PC-3 (cell line): ENCODE measurements at regions not wholly inside any gene's neighbourhood (a gene's known extent, or its start where the extent isn't known, plus 50 kb on each side); places are given as distances from the start of the nearest gene placed in this dataset.
A peak's percentile ranks its signal among the peaks of the same experiment; 100 is the strongest.

ENCODE experiments used
- ATAC-seq: fragments of 200-7000 bp; cut with Tn5 transposase; 2 replicates; pipeline ENCODE4 v1.9.1; 2020; ENCODE audit warnings: mild to moderate bottlenecking, moderate library complexity
- BruUV-seq: library from RNA; stranded (reverse); fragments of 400-500 nt; replicated peaks from 2 replicates; lab custom pipeline; 2021; lab: Mats Ljungman, UMichigan
- CTCF ChIA-PET: fragments of 300-600 bp; sonication (Branson Sonifier 250); formaldehyde crosslinking; loops from one replicate; lab custom pipeline; 2022; ENCODE audit warnings: antibody characterized with exemption; lab: Charles Lee
- POLR2A ChIA-PET: fragments of 300-600 bp; sonication (Branson Sonifier 250); formaldehyde crosslinking; loops from one replicate; lab custom pipeline; 2022; ENCODE audit warnings: antibody characterized with exemption; ENCODE audit not compliant: unreplicated experiment; lab: Charles Lee
- DNase-seq: peaks from one replicate; pipeline ENCODE4 v3.0.0-alpha.2; 2015
- H2AFZ ChIP-seq: fragments of 300-600 bp; sonication (generic); 2 replicates; pipeline ENCODE4 v1.6.0; 2016; ENCODE audit warnings: antibody characterized with exemption, low read length
- H3F3A ChIP-seq: fragments of 300-600 bp; sonication (generic); one replicate; pipeline ENCODE4 v1.6.0; 2017; ENCODE audit warnings: antibody characterized with exemption, low read length, control low read depth, mild to moderate bottlenecking; ENCODE audit not compliant: unreplicated experiment
- H3K27ac ChIP-seq: fragments of 300-600 bp; sonication (generic); 2 replicates; pipeline ENCODE4 v1.5.1; 2016; ENCODE audit warnings: mild to moderate bottlenecking, low read length
- H3K27me3 ChIP-seq: fragments of 300-600 bp; sonication (generic); 2 replicates; pipeline ENCODE4 v1.6.1; 2016; ENCODE audit warnings: low read length, mixed read lengths
- H3K36me3 ChIP-seq: fragments of 300-600 bp; sonication (generic); 2 replicates; pipeline ENCODE4 v1.6.1; 2016; ENCODE audit warnings: low read depth, mixed run types, low read length, mixed read lengths
- H3K4me1 ChIP-seq: fragments of 300-600 bp; sonication (generic); 2 replicates; pipeline ENCODE4 v1.5.1; 2016; ENCODE audit warnings: low read length; ENCODE audit not compliant: insufficient read depth
- H3K4me2 ChIP-seq: fragments of 300-600 bp; sonication (generic); 2 replicates; pipeline ENCODE4 v1.6.0; 2016; ENCODE audit warnings: low read length
- H3K4me3 ChIP-seq: fragments of 300-600 bp; sonication (generic); 2 replicates; pipeline ENCODE4 v1.5.1; 2016; ENCODE audit warnings: mild to moderate bottlenecking, low read length, mixed read lengths
- H3K79me2 ChIP-seq: fragments of 300-600 bp; sonication (generic); 2 replicates; pipeline ENCODE4 v1.6.1; 2017; ENCODE audit warnings: low read length, mixed read lengths
- H3K9ac ChIP-seq: fragments of 300-600 bp; sonication (generic); 2 replicates; pipeline ENCODE4 v1.6.0; 2016; ENCODE audit warnings: mild to moderate bottlenecking, low read length
- H3K9me2 ChIP-seq: fragments of 300-600 bp; sonication (generic); replicated peaks from 2 replicates; pipeline ENCODE4 v1.6.1; 2016; ENCODE audit warnings: mixed run types, low read length, mixed read lengths
- H3K9me3 ChIP-seq: fragments of 300-600 bp; sonication (generic); 2 replicates; pipeline ENCODE4 v1.6.1; 2016; ENCODE audit warnings: low read length, mixed read lengths
- H4K20me1 ChIP-seq: fragments of 300-600 bp; sonication (generic); 2 replicates; pipeline ENCODE4 v1.6.1; 2016; ENCODE audit warnings: low read length, mixed read lengths
- EZH2 ChIP-seq: fragments of 300-600 bp; sonication (generic); IDR thresholded peaks from one replicate; pipeline ENCODE4 v1.6.1; 2017; ENCODE audit warnings: antibody characterized with exemption, mild to moderate bottlenecking, low read length; ENCODE audit not compliant: unreplicated experiment
- EZH2phosphoT487 ChIP-seq: fragments of 300-600 bp; sonication (generic); IDR thresholded peaks from 2 replicates; pipeline ENCODE4 v1.6.1; 2018; ENCODE audit warnings: mild to moderate bottlenecking, antibody characterized with exemption, low read length, borderline replicate concordance
- intact Hi-C: fragments of 100-400 bp; cut with micrococcal nuclease; formaldehyde crosslinking; loops from 2 replicates; pipeline ENCODE4 v1.9.0; 2023
- TF ChIP-seq, protein P1 (sequence below): fragments of 300-600 bp; sonication (generic); conservative IDR thresholded peaks from 2 replicates; pipeline ENCODE4 v1.5.1; 2017; ENCODE audit warnings: antibody characterized with exemption, low read depth, mild to moderate bottlenecking, low read length

- CTCF ChIA-PET, result no interaction called here
- BruUV-seq, result no TSS peak
- intact Hi-C loops, result no loop called here
Observed at GRCh38 chr5:105593011-105593760, 2030.6 kb upstream of the NUDT12 start.

DNA sequence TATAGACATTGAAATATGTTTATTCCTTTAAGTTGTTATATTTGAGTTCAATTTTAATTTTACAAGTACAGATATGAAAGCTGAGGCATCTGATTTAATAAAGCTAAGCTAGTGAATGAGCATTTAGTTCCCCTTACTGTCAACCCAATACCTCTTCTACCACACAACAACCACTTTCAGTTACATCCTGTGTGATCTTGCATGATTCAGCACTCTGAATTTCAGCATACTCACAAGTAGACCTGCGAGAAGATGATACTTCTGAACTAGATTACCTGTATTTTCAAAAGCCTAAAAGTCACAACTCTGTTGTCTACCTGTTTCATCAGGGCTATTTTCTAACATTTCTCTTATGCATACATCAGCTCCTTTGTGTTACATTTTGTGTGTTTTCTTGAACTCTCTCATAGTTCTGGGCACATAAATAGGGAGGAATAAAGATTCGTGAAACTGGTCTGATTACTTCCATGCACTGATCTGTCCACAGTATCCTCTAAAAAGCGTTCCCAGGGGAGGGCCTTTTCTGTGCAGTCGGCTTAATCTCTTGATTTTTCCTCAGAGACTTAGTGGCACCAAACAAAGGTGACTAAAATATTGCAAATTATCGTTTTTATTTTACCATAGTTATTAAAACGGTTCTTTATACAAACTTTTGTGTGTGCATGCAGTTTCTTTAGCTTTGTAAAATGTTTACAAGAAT, 2025.5 kb upstream of the NUDT12 start:
- intact Hi-C loops, result no loop called here
- Histone ChIP-seq H3K79me2 (no peaks in the 10 kb centered on the region), H3K9me3 (no peaks in the 10 kb centered on the region), H3K27ac (no peak overlapping the region), H3K27me3 (no peaks in the 10 kb centered on the region), H3K36me3 (no peaks in the 10 kb centered on the region), H3K9ac (no peak overlapping the region), H3F3A (no peaks in the 10 kb centered on the region), H2AFZ (peak overlapping the region; percentile 76), H3K9me2 (no peaks in the 10 kb centered on the region), H3K4me2 (peak overlapping the region; percentile 49), H4K20me1 (no peaks in the 10 kb centered on the region), H3K4me3 (peak overlapping the region; percentile 29; the same call in 1 of the 2 replicates), H3K4me1 (peaks cover 9% of the 10 kb centered on the region; the same call in 1 of the 2 replicates)
- CTCF ChIA-PET, result no interaction called here
- ATAC-seq, result peak; percentile 64
- DNase-seq, result peak; percentile 50
- no peak for TF ChIP-seq EZH2phosphoT487
- TF ChIP-seq EZH2, result no peak
- TF ChIP-seq, protein P1, sequence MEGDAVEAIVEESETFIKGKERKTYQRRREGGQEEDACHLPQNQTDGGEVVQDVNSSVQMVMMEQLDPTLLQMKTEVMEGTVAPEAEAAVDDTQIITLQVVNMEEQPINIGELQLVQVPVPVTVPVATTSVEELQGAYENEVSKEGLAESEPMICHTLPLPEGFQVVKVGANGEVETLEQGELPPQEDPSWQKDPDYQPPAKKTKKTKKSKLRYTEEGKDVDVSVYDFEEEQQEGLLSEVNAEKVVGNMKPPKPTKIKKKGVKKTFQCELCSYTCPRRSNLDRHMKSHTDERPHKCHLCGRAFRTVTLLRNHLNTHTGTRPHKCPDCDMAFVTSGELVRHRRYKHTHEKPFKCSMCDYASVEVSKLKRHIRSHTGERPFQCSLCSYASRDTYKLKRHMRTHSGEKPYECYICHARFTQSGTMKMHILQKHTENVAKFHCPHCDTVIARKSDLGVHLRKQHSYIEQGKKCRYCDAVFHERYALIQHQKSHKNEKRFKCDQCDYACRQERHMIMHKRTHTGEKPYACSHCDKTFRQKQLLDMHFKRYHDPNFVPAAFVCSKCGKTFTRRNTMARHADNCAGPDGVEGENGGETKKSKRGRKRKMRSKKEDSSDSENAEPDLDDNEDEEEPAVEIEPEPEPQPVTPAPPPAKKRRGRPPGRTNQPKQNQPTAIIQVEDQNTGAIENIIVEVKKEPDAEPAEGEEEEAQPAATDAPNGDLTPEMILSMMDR, result no peak
- no TSS peak for BruUV-seq
- POLR2A ChIA-PET, result no interaction called here

More at GRCh38 chr5:105593011-105593760, 2030.6 kb upstream of the NUDT12 start:
- Histone ChIP-seq H3K9me2 (no peaks in the 10 kb centered on the region), H3K27ac (no peak overlapping the region), H3K9ac (no peak overlapping the region), H3K4me2 (no peak overlapping the region), H3K27me3 (no peaks in the 10 kb centered on the region), H3K9me3 (no peaks in the 10 kb centered on the region), H2AFZ (no peak overlapping the region), H3K79me2 (no peaks in the 10 kb centered on the region), H3F3A (no peaks in the 10 kb centered on the region), H3K36me3 (no peaks in the 10 kb centered on the region), H3K4me3 (no peak overlapping the region), H4K20me1 (no peaks in the 10 kb centered on the region), H3K4me1 (peaks cover 5% of the 10 kb centered on the region; the same call in 1 of the 2 replicates)
- ATAC-seq (no peak), DNase-seq (no peak)
- TF ChIP-seq EZH2phosphoT487 (no peak), EZH2 (no peak)
- TF ChIP-seq, protein P1, result no peak
- POLR2A ChIA-PET, result no interaction called here
